COR-L47 (cell line): ENCODE measurements at regions not wholly inside any gene's neighbourhood (a gene's known extent, or its start where the extent isn't known, plus 50 kb on each side); places are given as distances from the start of the nearest gene placed in this dataset.
A peak's percentile ranks its signal among the peaks of the same experiment; 100 is the strongest.

Experiments used
- DNase-seq: peaks from one replicate; lab custom pipeline; 2025; lab: John Stamatoyannopoulos, UW

GRCh38 chr5:123771715-123772114 is 259.7 kb downstream of the CSNK1G3 start:
- DNase-seq = no peak

GRCh38 chr5:123763201-123763600 is 251.2 kb downstream of the CSNK1G3 start:
- no peak for DNase-seq

GRCh38 chr5:123756816-123757215 is 244.8 kb downstream of the CSNK1G3 start:
- no peak for DNase-seq

- DNase-seq = no peak
Observed at GRCh38 chr5:123756318-123756665, 244.3 kb downstream of the CSNK1G3 start.

- no peak for DNase-seq
Observed at GRCh38 chr5:123755653-123756317, 243.8 kb downstream of the CSNK1G3 start.

- no peak for DNase-seq
Observed at GRCh38 chr5:123754908-123755307, 242.9 kb downstream of the CSNK1G3 start.

GRCh38 chr5:123753937-123754891 is 242.2 kb downstream of the CSNK1G3 start:
- no peak for DNase-seq

GRCh38 chr5:123753180-123753936 is 241.4 kb downstream of the CSNK1G3 start:
- no peak for DNase-seq

- DNase-seq = peak; percentile 20
Observed at GRCh38 chr5:123752552-123753179, 240.7 kb downstream of the CSNK1G3 start.

- DNase-seq = no peak
Observed at GRCh38 chr5:123751670-123752069, 239.7 kb downstream of the CSNK1G3 start.

- no peak for DNase-seq
Observed at GRCh38 chr5:123748239-123748638, 236.3 kb downstream of the CSNK1G3 start.

GRCh38 chr5:123746683-123747360 is 234.8 kb downstream of the CSNK1G3 start:
- DNase-seq = no peak

GRCh38 chr5:123743990-123744583 is 232.1 kb downstream of the CSNK1G3 start:
- DNase-seq = no peak

- DNase-seq = no peak
Observed at GRCh38 chr5:123735384-123735783, 223.4 kb downstream of the CSNK1G3 start.

GRCh38 chr5:123732257-123732656 is 220.3 kb downstream of the CSNK1G3 start:
- no peak for DNase-seq

- no peak for DNase-seq
Observed at GRCh38 chr5:123722451-123722850, 210.5 kb downstream of the CSNK1G3 start.

- no peak for DNase-seq
Observed at GRCh38 chr5:123721675-123722276, 209.8 kb downstream of the CSNK1G3 start.

GRCh38 chr5:123720955-123721354 is 209.0 kb downstream of the CSNK1G3 start:
- no peak for DNase-seq

GRCh38 chr5:123720339-123720738 is 208.4 kb downstream of the CSNK1G3 start:
- no peak for DNase-seq

- DNase-seq = no peak
Observed at GRCh38 chr5:123719004-123719403, 207.0 kb downstream of the CSNK1G3 start.

GRCh38 chr5:123718238-123718637 is 206.3 kb downstream of the CSNK1G3 start:
- DNase-seq = no peak
